ENCODE measurements at regions not wholly inside any gene's neighbourhood (a gene's known extent, or its start where the extent isn't known, plus 50 kb on each side); places are given as distances from the start of the nearest gene placed in this dataset.

- TF ChIP-seq CTCF (IDR thresholded peaks at IDR 0.05): no peak
- peak; percentile 7 for DNase-seq (ENCODE audit: low spot score)
- Histone ChIP-seq H3K4me3 (no peak overlapping the region), H3K27ac (no peak overlapping the region), H3K36me3 (no peaks in the 10 kb centered on the region), H3K27me3 (no peaks in the 10 kb centered on the region), H3K4me1 (peaks cover 0 to 7% of the 10 kb centered on the region in 2 donors), H3K9me3 (no peaks in the 10 kb centered on the region)
These were observed 139.7 kb upstream of the MAMLD1 start for GRCh38 chrX:150223176-150224015.

- no peaks in the 10 kb centered on the region for H3K9me3 ChIP-seq
- no peaks in the 10 kb centered on the region for H3K36me3 ChIP-seq
- H3K4me1 ChIP-seq: peaks cover 0 to under 1% of the 10 kb centered on the region in 2 donors
- H3K27me3 ChIP-seq: no peaks in the 10 kb centered on the region
- H3K4me3 ChIP-seq: no peak overlapping the region
- H3K27ac ChIP-seq: no peak overlapping the region
- no peak for TF ChIP-seq CTCF (IDR thresholded peaks at IDR 0.05)
- DNase-seq (ENCODE audit: low spot score): peak; percentile 52
These were observed 138.4 kb upstream of the MAMLD1 start for GRCh38 chrX:150224676-150225075.

- H3K9me3 ChIP-seq: no peaks in the 10 kb centered on the region
- H3K27ac ChIP-seq: no peak overlapping the region
- DNase-seq (ENCODE audit: low spot score): no peak
- no peaks in the 10 kb centered on the region for H3K27me3 ChIP-seq
- H3K4me1 ChIP-seq: no peaks in the 10 kb centered on the region
- no peak overlapping the region for H3K4me3 ChIP-seq
- no peak for TF ChIP-seq CTCF (IDR thresholded peaks at IDR 0.05)
- H3K36me3 ChIP-seq: no peaks in the 10 kb centered on the region
These were observed 137.9 kb upstream of the MAMLD1 start for GRCh38 chrX:150225266-150225665.

GRCh38 chrX:150225756-150226155 lies 137.4 kb upstream of the MAMLD1 start:
- H3K4me1 ChIP-seq: no peaks in the 10 kb centered on the region
- H3K36me3 ChIP-seq: no peaks in the 10 kb centered on the region
- no peak for TF ChIP-seq CTCF (IDR thresholded peaks at IDR 0.05)
- H3K27me3 ChIP-seq: no peaks in the 10 kb centered on the region
- H3K27ac ChIP-seq: no peak overlapping the region
- peak; percentile 4 for DNase-seq (ENCODE audit: low spot score)
- no peak overlapping the region for H3K4me3 ChIP-seq
- H3K9me3 ChIP-seq: no peaks in the 10 kb centered on the region

- peak; percentile 50 for DNase-seq (ENCODE audit: low spot score)
- no peak for TF ChIP-seq CTCF (IDR thresholded peaks at IDR 0.05)
- Histone ChIP-seq H3K4me1 (no peaks in the 10 kb centered on the region), H3K36me3 (no peaks in the 10 kb centered on the region), H3K4me3 (no peak overlapping the region), H3K27me3 (no peaks in the 10 kb centered on the region), H3K9me3 (no peaks in the 10 kb centered on the region), H3K27ac (no peak overlapping the region)
These were observed 136.7 kb upstream of the MAMLD1 start for GRCh38 chrX:150226223-150226965.
